PC-3 (cell line): ENCODE measurements at regions not wholly inside any gene's neighbourhood (a gene's known extent, or its start where the extent isn't known, plus 50 kb on each side); places are given as distances from the start of the nearest gene placed in this dataset.

ENCODE experiments used
- CTCF ChIP-seq: fragments of 300-600 bp; sonication (generic); conservative IDR thresholded peaks from 2 replicates; pipeline ENCODE4 v1.5.1; 2017; ENCODE audit warnings: antibody characterized with exemption, low read depth, mild to moderate bottlenecking, low read length
- EZH2 ChIP-seq: fragments of 300-600 bp; sonication (generic); IDR thresholded peaks from one replicate; pipeline ENCODE4 v1.6.1; 2017; ENCODE audit warnings: antibody characterized with exemption, mild to moderate bottlenecking, low read length; ENCODE audit not compliant: unreplicated experiment

DNA sequence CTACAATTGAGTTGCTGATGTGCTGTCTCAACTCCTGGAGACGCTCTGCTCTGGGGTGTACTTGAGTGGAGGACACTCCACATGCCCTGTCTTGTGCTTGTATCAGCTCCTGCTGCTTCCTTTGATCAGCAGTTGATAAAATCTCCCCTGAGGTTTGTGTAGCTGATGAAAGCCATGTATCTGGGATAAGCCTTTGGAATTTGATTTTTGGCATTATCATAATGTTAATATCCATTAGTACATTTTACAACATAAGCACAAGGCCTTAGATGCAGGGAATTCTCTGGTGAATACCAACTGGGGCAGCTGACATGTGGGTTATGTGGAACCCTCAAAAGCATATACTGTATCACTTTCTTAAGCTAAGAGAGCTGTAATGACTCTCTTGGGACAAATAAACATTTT, 222.7 kb upstream of the ITGA4 start:
- no peak for TF ChIP-seq CTCF
- TF ChIP-seq EZH2 = no peak
